GM21381 (cell line): ENCODE measurements at regions not wholly inside any gene's neighbourhood (a gene's known extent, or its start where the extent isn't known, plus 50 kb on each side); places are given as distances from the start of the nearest gene placed in this dataset.

ENCODE experiments used
- ATAC-seq: cut with Tn5 transposase; IDR thresholded peaks from one replicate; pipeline ENCODE4 v1.9.1; 2021; ENCODE audit warnings: mild to moderate bottlenecking, moderate library complexity; ENCODE audit not compliant: unreplicated experiment

DNA sequence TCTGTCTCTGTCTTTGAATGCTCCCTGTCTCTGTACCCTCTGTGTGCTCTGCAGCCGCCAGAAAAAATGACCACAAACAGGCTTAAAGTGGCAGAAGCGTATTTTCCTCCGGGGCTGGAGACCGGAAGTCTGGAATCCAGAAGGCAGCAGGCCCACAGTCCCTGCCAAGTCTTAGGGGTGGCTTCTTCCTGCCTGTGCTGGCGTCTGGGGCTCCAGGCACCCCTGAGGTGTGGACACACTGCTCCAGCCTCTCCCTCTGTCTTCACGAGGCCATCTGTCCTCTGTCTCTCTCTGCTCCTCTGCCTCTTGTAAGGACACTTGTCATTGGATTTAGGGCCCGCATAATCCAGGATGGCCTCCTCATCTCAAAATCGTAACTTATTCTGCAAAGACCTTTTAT, 298.4 kb upstream of the IRX4 start:
- no peak for ATAC-seq

DNA sequence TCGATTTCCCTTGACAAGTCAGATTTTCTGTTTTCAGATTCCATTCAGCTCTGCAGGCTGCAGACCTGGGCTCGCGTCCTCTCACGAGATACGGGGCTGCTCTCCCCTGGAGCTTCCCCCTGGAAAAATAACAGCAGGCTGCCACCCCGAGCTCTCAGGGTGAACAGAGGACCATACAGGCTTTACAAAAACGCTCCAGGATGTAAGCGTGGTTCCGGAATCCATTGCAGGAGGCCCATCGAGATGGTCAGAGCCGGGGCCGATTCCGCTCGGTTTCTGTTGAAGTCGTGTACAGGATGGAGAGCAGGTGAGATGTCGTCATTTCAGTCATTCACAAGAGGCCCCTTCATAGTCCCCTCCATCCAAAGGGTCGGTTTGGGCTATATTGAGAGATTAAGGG, 297.7 kb upstream of the IRX4 start:
- ATAC-seq, result no peak

DNA sequence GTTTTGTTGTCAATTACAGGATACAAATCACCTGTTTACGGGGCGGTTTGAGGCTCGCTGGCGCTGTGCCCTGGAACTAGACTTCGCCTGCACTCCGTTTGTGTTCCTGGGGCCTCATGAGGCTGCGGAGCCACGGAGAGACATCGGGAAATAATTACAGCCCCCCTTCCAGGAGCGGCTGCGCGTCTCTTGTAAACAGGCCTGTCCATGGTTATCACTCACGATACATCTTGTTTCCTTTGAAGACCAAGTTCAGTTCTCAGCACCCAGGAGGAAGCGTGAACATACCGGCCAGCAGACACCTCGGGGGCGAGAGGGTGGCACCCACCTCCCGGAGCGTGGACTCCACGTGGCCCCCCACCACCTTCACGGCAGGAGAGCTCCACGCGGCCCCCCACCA, 297.1 kb upstream of the IRX4 start:
- ATAC-seq, result no peak

DNA sequence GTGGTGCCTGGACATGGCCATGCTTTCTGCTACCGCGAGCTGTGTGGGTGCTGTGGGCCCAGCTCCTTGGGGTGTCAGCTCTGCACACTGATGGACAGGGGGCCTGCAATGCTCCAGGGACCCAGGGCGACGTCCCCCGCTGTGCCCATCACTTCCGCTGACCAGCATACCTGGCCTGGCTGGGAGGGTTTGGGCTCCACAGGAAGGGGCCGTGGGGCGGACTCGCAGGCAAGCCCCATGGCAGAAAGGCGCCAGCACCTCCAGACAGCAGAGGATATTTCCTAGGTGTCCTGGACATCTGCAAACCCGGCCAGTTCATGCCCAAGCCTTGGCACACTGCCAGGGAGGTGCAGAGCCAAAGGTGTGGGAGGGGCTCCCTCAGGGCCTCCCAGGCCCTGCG, 295.8 kb upstream of the IRX4 start:
- ATAC-seq, result no peak

DNA sequence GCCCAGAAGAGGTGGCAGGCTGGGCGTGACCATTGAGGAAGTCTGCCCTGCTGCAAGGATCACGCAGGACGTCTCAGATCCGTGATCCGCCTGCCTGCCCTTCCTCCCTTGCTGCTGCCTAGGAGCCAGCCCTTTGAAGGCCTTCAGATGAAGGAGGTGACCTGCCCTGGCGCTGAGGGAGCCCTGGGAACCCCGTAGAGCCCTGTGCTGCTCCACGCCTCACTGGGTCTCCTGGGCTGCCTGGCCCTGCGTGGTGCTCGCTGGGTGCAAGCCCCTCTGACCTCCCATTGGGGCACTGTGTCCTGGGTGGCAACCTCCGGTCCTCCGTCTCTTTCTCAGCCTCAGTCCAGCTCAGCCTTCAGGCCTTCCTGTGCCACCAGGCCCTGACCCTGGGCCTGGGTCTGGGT, 295.3 kb upstream of the IRX4 start:
- no peak for ATAC-seq

DNA sequence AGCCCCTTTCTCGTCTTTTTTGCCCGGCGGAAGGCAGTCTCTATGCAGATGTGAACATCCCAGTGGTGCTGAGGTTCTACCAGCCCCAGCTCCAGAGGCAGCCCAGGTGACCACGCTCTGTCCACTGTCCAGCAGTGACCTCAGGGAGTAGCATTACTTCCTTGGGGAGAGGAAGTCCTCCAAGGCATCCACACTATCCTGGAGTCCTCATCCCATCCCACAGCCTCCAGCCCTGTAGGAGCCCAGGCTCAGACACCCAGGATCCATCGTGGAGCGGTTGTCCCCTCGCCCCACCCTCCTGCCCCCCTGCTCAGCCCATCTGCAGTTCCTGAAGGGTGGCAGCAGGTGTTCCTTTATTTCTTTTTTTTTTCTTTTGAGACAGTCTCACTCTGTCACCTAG, 294.5 kb upstream of the IRX4 start:
- ATAC-seq, result no peak

DNA sequence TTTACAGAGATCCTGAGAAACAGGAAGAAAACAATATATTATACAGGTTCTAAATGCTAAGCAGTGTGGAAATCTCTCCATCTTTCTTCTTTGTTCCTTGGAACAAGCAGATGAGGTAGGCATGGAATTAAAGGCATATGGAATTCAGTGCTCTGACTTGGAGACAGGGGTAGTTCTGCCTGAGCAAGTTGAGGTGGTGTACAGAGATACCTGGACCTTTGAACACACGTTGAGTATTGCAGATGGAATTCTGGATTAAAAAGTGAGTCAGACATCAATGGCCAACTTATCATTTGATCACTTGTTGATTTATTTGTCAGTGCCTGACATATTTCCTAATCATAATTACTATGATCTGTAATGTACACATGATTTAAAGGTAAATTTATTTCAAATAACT, 293.9 kb upstream of the IRX4 start:
- no peak for ATAC-seq

DNA sequence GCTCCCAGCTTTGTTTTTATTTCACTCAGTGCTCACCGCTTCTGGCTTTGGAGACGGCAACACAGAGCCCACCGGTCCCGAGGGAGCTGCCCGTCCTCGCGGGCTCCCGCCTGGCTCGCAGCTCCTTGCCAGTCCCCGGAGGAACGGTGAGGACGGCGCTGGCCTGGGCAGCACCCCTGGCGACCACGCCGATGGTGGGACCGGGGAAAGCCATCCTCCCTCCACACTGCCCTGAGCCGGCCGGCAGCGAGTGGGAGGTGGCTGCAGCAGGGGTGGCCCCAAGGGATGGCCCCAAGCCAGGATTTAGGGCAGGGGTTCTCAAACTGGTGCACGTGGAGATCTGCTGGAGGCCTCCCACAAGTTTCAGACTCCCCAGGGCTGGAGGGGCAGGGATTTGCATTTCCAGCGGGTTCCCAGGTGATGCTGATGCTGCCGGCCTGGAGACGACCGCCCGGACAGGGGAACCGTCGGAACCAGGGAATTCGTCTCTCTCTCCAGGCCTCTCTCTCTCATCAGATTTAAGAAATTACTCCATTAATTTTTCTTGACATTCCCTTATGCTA, 293.2 kb upstream of the IRX4 start:
- no peak for ATAC-seq

DNA sequence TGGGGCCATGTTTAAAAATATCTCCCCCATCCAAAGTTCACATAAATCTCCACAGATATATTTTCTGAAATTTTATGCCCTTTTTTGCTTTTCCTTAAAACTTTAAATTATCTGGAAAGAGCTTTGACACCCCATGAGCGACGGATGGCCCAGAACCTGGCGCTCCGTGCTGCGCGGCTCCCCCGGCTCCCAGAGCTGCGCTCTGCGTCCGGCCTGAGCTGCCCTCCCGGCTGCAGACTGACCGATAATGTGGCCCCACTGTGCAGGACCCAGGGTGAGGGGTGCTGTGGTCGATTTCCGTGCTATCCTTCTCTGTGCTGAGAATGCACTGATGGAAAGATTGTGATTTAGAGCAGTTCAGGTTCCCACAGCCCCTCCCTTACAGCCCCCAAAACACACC, 292.3 kb upstream of the IRX4 start:
- ATAC-seq, result no peak

DNA sequence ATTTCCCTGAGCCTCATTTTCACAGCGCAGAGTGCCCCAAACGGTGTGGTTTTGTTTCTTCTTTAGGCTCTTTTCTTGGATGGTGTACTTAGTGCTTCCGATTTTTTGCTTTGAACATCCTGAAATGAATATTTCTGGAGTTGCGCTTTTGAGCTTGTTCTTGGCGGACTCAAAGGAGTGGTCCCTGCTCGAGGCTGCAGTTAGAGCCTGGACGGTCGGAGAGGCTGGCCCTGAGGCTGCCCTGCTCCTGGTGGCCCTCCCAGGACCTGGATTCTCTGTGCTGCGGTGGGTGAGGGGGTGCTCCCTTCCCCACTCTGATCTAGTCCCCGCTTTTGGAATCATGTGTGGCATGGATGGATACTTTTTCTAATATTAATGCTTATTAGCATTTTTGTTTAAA, 291.8 kb upstream of the IRX4 start:
- ATAC-seq, result no peak

DNA sequence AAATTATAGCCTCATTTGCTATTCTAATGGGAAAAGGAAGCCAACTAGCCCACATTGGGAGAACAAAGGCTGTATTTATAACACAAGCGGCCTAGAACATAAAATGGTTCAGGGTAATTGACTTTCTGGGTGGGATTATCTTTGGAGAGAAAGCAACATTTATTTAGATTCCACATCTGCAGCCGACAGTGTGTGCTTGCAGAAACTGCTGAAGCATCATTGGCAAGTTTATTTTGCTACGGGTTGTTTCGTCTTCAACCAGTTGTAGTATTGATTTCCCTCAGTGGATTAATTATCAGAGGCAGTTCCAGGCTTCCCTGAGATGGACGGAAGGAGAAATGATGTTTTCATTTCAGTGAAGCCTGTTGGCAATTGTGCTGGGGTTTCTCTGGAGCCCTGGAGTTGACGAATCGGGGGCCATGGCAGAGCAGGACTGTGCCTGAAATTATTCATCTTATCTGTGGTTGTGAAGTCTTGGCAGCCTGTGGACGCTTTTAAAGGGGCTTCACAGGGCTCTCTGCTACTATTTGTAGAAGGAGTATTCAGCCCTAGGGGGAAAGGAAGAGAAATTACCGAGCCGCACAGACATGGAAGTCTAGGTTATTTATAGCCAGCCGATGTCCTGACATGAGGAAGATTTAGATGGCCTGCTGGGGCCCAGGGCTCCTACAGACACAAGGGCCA, 290.6 kb upstream of the IRX4 start:
- no peak for ATAC-seq

DNA sequence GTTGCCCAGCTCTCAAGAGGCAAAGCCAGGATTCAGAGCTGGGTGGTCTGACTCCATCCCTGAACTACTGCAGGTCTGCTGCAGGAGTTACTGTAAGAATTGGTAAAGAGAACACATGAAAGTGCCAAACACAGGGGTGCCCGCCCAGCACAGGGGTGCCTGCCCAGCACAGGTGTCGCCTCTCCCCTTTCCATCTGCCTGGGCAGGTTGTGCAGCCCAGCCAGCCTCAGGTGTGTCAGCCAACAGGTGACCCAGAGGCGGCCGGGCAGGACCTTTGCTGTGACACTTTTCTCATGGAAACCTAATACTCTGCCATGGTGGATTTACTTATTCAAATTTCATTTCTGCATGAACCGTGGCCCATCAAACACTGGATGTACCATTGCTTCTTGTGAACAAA, 289.7 kb upstream of the IRX4 start:
- no peak for ATAC-seq

DNA sequence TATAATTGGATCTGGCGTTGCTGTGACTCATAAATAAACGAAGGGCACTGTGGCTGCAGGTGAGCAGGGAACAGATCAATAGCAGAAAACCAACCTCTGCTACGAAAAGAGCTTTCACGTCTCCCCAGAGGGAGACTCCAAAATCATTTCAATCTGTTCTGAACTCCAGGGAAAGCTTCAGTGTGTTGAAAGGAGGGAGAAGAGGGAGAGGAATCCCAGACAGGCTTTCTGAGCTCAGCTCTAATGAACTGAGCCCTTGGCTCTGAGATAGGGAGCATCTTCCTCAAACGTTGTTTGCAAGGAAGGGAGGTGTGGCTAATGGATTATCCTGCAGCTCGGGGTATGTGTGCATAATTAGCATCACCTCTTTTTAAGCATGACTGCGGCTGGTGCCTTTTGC, 288.0 kb upstream of the IRX4 start:
- no peak for ATAC-seq

DNA sequence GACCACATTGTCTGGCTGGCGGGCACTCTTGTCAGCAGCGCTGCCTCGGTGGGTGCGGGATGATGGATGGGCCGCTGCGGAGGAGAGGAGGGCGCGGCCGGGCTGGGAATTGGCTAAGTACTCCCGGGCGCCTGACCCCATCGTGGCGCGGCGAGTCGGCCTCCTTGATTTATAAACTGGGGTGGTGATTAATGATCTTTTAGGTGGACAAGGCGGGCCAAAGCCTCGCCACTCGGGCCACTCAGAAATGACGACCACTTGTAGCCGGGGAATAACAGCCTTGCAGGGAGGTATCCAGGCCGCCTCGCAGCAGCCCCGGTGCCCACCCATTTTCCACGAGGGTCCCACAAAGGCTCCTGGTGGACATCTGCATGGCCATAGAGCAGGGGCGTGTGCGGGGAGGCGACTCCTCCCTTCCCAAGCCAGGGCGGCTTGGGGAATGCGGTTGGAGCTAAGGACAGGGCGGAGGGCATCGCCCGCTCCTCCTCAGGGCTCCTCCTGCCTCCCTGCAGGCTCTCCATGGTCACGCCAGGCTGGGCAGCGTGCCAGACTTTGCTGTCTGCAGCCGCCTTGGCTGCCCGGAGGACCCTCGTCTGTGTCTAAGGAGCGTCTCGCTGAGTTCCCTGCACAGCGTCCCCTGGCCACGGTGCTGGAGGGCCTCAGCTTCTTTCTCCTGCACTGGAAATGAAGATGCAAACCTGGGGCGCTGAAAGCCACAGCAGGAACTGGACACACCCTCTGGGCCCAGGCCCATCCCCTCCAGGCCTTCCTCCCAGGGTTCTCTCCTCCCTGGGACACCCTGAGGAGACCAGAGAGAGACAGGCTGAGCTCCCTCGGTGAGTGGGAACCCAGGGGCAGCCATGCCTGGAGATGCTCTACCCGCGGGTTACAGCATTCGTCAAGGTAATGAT, 287.4 kb upstream of the IRX4 start:
- ATAC-seq, result no peak

DNA sequence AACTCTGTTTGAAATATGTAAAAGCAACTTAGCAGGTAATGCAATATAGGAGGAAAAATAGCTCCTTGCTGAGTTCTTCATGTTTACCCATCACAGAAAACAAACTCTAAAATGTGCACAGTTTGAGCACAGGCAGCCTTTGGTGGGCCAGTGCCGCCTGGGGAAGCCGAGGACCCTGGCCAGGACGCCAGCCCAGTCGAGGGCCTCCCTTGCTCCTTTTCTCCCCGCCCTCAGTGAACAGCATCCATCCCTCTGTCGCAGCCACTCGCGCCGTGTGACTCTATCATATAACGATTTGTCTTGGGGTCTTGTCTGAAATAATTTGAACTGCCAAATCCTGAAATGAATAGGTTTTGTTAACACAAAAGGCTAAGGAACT, 286.7 kb upstream of the IRX4 start:
- ATAC-seq, result no peak

DNA sequence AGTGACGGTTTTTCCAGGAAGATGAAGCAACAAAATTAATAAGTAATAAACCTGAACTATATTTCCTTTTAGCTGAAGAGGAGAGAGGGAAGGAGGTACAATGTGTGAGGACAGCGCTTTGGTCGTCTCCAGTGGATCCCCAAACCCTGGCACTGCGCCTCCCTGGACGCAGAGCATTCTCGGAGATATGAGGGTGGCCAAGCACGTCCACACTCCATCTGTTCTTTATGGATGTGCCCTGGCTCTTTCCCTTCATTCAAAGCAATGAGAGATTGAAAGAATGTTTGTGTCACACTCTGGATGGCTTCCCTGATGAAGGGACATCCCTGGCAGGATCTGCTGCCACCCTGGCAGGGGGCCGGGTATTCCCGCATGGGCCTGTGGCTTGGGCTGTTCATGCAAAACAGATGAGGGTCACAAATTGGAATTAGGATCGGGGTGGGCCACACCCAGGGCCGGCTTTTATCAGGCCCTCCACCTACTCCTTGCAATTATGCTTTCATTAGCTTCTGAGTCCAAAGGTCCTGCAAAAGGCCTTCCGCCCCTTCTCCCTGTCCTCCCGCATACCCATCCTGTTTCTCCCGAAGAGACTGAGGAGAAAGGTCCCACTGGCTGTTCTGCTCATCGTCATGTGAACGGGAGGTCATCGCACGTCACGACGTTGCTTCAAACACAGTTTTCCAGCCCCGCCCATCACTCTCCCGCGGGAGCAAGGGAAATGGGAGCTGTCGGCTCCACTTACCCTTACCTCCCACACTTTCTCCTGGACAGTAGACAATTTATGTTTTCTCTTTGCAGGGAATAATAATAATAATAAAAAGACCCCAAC, 286.1 kb upstream of the IRX4 start:
- ATAC-seq, result no peak

DNA sequence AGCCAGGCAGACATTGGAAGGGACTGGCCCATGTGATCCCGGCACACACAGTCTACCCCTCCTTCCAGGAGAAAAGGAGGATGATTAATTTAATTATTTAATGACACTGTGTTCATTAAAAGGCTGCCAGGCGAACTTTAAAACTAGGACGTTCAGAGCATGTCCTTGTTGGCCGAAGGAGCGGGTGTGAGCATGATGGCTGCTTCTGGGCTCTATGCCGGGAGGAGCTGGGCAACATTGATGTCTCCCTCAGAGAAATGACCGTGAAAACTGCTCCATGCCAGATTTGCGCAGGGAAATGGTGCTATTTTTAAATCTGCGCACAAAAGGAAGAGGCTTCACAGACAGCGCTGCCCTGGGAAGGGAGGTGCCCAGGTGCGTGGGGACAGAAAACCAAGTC, 284.9 kb upstream of the IRX4 start:
- no peak for ATAC-seq

DNA sequence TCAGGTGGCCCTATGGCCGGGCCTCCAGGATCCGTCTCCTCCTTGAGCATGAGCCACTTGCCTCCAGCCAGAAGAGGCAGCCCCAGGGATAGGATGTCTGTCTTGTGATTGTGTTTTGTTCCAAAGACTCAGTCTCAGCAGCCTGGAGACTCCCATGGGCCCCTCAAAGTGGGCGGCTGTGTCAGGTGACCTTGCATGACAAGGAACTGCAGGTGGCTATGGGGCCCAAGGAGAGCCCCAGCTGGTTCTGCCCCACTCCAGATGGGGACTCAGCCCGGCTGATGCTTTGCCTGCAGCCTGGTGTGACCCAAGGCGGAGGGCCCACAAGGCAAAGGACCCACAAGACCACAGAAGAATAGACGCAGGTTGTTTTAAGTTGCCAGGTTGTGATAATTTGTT, 284.3 kb upstream of the IRX4 start:
- no peak for ATAC-seq

DNA sequence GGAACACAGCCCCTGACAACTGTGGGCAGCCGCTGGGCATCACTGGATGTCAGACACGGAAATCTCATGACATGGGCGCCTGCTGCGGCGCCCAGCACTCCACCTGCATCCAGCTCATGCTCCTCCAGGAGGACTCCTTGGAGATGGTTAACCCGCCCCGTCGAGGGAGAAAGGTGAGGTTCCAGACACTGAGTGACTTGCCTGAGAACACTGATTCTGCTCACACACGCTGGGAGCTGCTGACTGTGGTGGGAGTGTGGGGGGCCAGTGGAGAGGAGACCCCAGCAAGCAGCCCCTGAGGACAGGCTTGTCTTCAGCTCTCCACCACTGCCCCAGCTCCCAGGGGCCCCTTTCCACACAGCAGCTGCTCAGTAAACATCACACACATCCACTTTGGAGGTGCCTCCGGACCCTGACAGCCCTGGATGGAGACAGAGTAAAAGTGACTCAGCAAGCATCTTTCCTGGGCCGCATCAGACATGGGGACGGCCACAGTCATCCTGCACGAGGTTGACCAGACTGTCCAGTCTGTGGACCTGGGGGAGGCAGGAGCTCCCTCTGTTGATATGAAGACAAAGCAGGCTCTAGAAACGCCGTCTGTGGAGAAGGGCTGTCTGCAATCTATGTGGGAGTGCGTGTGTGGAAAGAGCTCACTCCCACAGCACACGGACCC, 283.7 kb upstream of the IRX4 start:
- ATAC-seq, result no peak

DNA sequence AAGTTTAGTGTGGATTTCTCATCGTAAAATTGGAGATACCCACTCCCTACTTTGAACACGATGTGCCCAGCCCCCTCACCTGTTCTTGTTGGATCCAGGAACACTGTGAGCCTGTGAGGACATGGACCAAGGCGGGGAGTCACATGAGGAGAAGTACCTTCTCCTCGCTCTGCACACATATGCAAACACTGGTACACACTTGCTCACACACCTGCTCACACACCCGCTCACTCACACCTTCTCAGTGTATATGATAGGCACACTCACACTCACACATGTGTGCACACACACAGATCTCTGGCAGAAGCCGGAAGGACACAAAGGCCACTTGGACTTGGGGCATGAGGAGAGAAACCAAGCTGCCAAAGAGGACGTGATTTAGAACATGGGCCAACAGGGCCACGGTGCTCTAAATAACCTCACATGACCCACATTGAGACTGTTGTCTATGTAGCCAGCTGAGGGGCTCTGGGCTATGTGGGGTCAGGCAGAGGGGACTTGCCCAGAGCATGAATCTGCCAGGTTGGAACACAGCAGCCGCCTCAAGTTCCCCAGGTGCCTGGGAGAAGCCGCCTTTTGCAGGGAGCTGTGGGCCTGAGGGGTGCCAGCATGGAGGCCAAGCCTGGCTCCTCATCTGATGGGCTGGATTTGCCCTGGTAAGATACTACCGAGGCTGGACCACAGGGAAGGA, 283.0 kb upstream of the IRX4 start:
- no peak for ATAC-seq
